Keratinocyte (primary cell): ENCODE measurements at regions not wholly inside any gene's neighbourhood (a gene's known extent, or its start where the extent isn't known, plus 50 kb on each side); places are given as distances from the start of the nearest gene placed in this dataset.

Source experiments
- DNase-seq: peaks from one replicate; pipeline ENCODE4 v3.0.0-alpha.2; 2011; ENCODE audit warnings: low read depth, missing footprints, low spot score
- FAIRE-seq: peaks from 2 replicates; lab custom pipeline; 2011; peaks lifted over from hg19 to GRCh38; lab: Jason Lieb, UNC
- H2AFZ ChIP-seq: 2 replicates; pipeline ENCODE4 v1.6.0; 2012; ENCODE audit warnings: low read length, control low read depth, inconsistent platforms; ENCODE audit not compliant: control insufficient read depth
- H3K27ac ChIP-seq: 2 replicates; pipeline ENCODE4 v1.5.1; 2011; ENCODE audit warnings: low read length; ENCODE audit not compliant: control insufficient read depth, insufficient read depth
- H3K27me3 ChIP-seq: 3 replicates; pipeline ENCODE4 v1.6.0; 2011; ENCODE audit warnings: low read length; ENCODE audit not compliant: control insufficient read depth, insufficient read depth; ENCODE audit errors: extremely low read depth
- H3K36me3 ChIP-seq, 2 experiments: 2 replicates in 1 of 2; 3 replicates in 1 of 2; pipeline ENCODE4 v1.5.1; 2011; ENCODE audit warnings: low read length in 2 of 2, mild to moderate bottlenecking in 1 of 2; ENCODE audit not compliant: control insufficient read depth in 2 of 2, insufficient read depth in 2 of 2; ENCODE audit errors: extremely low read depth in 1 of 2
- H3K4me1 ChIP-seq: 3 replicates; pipeline ENCODE4 v1.5.1; 2011; ENCODE audit warnings: low read length; ENCODE audit not compliant: control insufficient read depth, insufficient read depth; ENCODE audit errors: extremely low read depth
- H3K4me2 ChIP-seq: 3 replicates; pipeline ENCODE4 v1.6.0; 2011; ENCODE audit warnings: low read depth, low read length; ENCODE audit not compliant: control insufficient read depth, insufficient read depth; ENCODE audit errors: extremely low read depth
- H3K4me3 ChIP-seq, 3 experiments: fragments of 200-600 bp in 1 of 3; sonication (generic) in 1 of 3; 2 replicates in 2 of 3; 3 replicates in 1 of 3; pipeline ENCODE4 v1.5.1; 2011 to 2016; ENCODE audit warnings: low read length in 3 of 3, mild to moderate bottlenecking in 3 of 3, control low read depth in 2 of 3, inconsistent platforms in 1 of 3, low read depth in 1 of 3, mixed read lengths in 1 of 3, mixed run types in 1 of 3, moderate library complexity in 1 of 3; ENCODE audit not compliant: control insufficient read depth in 2 of 3, insufficient read depth in 2 of 3; ENCODE audit errors: extremely low read depth in 1 of 3
- H3K79me2 ChIP-seq: 2 replicates; pipeline ENCODE4 v1.6.0; 2012; ENCODE audit warnings: low read length; ENCODE audit not compliant: control insufficient read depth, insufficient read depth
- H3K9ac ChIP-seq: 3 replicates; pipeline ENCODE4 v1.6.0; 2011; ENCODE audit warnings: low read length; ENCODE audit not compliant: control insufficient read depth, insufficient read depth; ENCODE audit errors: extremely low read depth
- H3K9me1 ChIP-seq: 3 replicates; pipeline ENCODE4 v1.6.0; 2011; ENCODE audit warnings: low read length; ENCODE audit not compliant: control insufficient read depth, insufficient read depth; ENCODE audit errors: extremely low read depth
- H3K9me3 ChIP-seq: 2 replicates; pipeline ENCODE4 v1.5.1; 2012; ENCODE audit warnings: low read depth, low read length; ENCODE audit not compliant: control insufficient read depth
- H4K20me1 ChIP-seq: 3 replicates; pipeline ENCODE4 v1.6.0; 2011; ENCODE audit warnings: low read length; ENCODE audit not compliant: control insufficient read depth, insufficient read depth; ENCODE audit errors: extremely low read depth
- EZH2 ChIP-seq: IDR thresholded peaks from one replicate; pipeline ENCODE4 v1.6.1; 2012; ENCODE audit warnings: inconsistent platforms, mild to moderate bottlenecking, low read length, moderate library complexity
- dilution Hi-C: fragments of 300-500 bp; cut with MboI; formaldehyde crosslinking; loops from one replicate; pipeline ENCODE4 v1.7.0; 2020; ENCODE audit warnings: low sequenced_read_pairs; ENCODE audit not compliant: extremely low pct_ligation_motif_present
- TF ChIP-seq, protein P1 (sequence below), 3 experiments: IDR thresholded peaks in 1 of 3; conservative IDR thresholded peaks in 1 of 3; optimal IDR thresholded peaks in 1 of 3; 2 replicates in 2 of 3; 3 replicates in 1 of 3; pipeline versions ENCODE3 to v1.5.1; 2011; ENCODE audit warnings: low read length in 3 of 3, mild to moderate bottlenecking in 3 of 3, moderate library complexity in 2 of 3, control low read depth in 1 of 3, inconsistent platforms in 1 of 3; ENCODE audit not compliant: insufficient read depth in 2 of 3; ENCODE audit errors: extremely low read depth in 1 of 3

DNA sequence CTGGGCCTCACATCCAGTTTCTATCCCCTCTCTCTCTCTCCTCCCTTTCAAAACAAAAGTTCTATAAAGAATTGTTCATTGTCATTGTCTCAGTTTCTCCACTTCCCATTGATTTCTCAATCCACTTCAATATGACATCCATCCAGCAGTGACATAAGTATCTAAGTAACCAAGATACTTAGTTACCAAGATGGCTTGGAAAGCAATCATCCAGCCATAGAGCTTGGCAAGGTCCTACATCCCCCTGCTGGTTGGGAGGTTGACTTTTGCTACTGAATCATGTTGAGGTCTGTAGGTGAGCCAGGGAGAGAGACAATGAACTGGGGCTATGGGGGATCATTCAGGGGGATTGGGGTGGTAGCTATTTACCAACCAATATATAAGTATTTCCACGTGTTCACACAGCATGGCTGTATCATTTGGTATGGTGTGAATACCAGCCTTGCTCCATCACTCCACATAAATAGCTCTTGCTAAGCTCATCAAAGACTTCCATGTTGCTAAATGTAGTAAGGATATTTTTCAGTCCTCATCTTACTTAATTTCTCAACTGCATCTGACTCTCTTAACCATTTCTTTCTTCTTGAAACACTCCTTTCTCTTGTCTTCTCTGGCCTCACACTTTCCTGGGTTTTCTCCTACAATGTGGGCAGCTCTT lies 58.8 kb upstream of the NTRK3 start:
- no peaks in the 10 kb centered on the region for H3K79me2 ChIP-seq
- FAIRE-seq = no peak

DNA sequence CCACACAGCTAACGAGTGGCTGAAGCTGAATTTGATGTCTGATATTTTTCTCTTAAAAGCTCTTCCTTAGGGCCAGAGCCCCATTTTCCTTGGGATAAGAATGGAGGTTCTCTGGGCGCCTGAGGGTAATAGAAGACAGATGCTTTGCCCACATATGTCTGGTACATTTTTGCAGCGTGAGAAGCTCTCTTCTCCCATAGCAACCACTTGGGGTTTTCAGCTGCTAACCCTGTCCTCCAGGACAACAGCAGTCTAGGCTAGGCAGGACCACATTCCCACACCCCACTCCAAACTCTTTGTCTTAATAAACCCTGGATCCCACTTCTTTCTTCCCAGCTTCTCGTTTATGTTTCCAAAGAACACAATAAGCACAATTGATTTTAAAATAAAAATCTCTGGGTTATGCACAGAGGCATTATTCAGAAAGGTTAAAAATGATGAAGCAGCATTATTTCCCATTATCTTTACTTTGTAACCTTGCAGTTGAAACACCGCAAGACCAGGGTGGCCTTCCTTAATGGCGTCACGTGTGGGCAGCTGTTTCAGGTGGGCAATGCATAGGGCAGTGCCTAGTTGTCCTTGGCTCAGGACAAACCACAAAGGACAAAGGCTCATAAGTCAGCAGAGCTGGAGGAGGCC lies 56.5 kb upstream of the NTRK3 start:
- Histone ChIP-seq H3K9me1 (no peaks in the 10 kb centered on the region), H3K9ac (no peak overlapping the region), H4K20me1 (no peaks in the 10 kb centered on the region), H3K36me3 (no peaks in the 10 kb centered on the region), H2AFZ (no peak overlapping the region), H3K79me2 (no peaks in the 10 kb centered on the region), H3K4me3 (no peak overlapping the region), H3K27ac (no peak overlapping the region), H3K9me3 (no peaks in the 10 kb centered on the region), H3K27me3 (no peaks in the 10 kb centered on the region), H3K4me1 (no peaks in the 10 kb centered on the region), H3K4me2 (no peak overlapping the region)
- dilution Hi-C loops = no loop called here
- no peak for DNase-seq
- TF ChIP-seq, protein P1, sequence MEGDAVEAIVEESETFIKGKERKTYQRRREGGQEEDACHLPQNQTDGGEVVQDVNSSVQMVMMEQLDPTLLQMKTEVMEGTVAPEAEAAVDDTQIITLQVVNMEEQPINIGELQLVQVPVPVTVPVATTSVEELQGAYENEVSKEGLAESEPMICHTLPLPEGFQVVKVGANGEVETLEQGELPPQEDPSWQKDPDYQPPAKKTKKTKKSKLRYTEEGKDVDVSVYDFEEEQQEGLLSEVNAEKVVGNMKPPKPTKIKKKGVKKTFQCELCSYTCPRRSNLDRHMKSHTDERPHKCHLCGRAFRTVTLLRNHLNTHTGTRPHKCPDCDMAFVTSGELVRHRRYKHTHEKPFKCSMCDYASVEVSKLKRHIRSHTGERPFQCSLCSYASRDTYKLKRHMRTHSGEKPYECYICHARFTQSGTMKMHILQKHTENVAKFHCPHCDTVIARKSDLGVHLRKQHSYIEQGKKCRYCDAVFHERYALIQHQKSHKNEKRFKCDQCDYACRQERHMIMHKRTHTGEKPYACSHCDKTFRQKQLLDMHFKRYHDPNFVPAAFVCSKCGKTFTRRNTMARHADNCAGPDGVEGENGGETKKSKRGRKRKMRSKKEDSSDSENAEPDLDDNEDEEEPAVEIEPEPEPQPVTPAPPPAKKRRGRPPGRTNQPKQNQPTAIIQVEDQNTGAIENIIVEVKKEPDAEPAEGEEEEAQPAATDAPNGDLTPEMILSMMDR (optimal IDR thresholded peaks at IDR 0.05 in 1 of 3, IDR thresholded peaks at IDR 0.05 in 1 of 3, conservative IDR thresholded peaks at IDR 0.05 in 1 of 3; ENCODE audit: extremely low read depth in 1 of 3, insufficient read depth in 2 of 3, low read length in 3 of 3) = no peak
- no peak for TF ChIP-seq EZH2
- no peak for FAIRE-seq

More for the DNA sequence above, 58.8 kb upstream of the NTRK3 start:
- Histone ChIP-seq H3K27me3 (no peaks in the 10 kb centered on the region), H3K4me1 (no peaks in the 10 kb centered on the region), H3K9me3 (no peaks in the 10 kb centered on the region), H2AFZ (no peak overlapping the region), H3K27ac (no peak overlapping the region), H3K4me2 (no peak overlapping the region), H3K36me3 (no peaks in the 10 kb centered on the region), H4K20me1 (no peaks in the 10 kb centered on the region), H3K4me3 (no peak overlapping the region), H3K9me1 (no peaks in the 10 kb centered on the region), H3K9ac (no peak overlapping the region)
- dilution Hi-C loops = no loop called here
- TF ChIP-seq EZH2 = no peak
- TF ChIP-seq, protein P1 (optimal IDR thresholded peaks at IDR 0.05 in 1 of 3, IDR thresholded peaks at IDR 0.05 in 1 of 3, conservative IDR thresholded peaks at IDR 0.05 in 1 of 3; ENCODE audit: extremely low read depth in 1 of 3, insufficient read depth in 2 of 3, low read length in 3 of 3) = no peak
- no peak for DNase-seq
